GM23248 (cell line): ENCODE measurements at regions not wholly inside any gene's neighbourhood (a gene's known extent, or its start where the extent isn't known, plus 50 kb on each side); places are given as distances from the start of the nearest gene placed in this dataset.
"Not testable (repeated sequence)": the region's sequence is repeated elsewhere in the genome, so short reads cannot be mapped to it uniquely, and the experiment has no call there.

ENCODE experiments used
- EZH2 ChIP-seq: fragments of 200-600 bp; sonication (generic); IDR thresholded peaks from 2 replicates; pipeline ENCODE4 v1.6.1; 2018; ENCODE audit warnings: antibody characterized with exemption, mild to moderate bottlenecking; ENCODE audit not compliant: insufficient read depth, poor library complexity, severe bottlenecking
- EZH2phosphoT487 ChIP-seq: fragments of 200-600 bp; sonication (generic); IDR thresholded peaks from 2 replicates; pipeline ENCODE4 v1.6.1; 2018; ENCODE audit warnings: antibody characterized with exemption, moderate library complexity, mild to moderate bottlenecking, low read depth; ENCODE audit not compliant: insufficient read depth

GRCh38 chr1:148336121-148336918 is 146.8 kb downstream of the PPIAL4G start:
- TF ChIP-seq EZH2, EZH2phosphoT487: not testable (repeated sequence)
